ENCODE measurements at regions not wholly inside any gene's neighbourhood (a gene's known extent, or its start where the extent isn't known, plus 50 kb on each side); places are given as distances from the start of the nearest gene placed in this dataset.

- TF ChIP-seq, protein P1, sequence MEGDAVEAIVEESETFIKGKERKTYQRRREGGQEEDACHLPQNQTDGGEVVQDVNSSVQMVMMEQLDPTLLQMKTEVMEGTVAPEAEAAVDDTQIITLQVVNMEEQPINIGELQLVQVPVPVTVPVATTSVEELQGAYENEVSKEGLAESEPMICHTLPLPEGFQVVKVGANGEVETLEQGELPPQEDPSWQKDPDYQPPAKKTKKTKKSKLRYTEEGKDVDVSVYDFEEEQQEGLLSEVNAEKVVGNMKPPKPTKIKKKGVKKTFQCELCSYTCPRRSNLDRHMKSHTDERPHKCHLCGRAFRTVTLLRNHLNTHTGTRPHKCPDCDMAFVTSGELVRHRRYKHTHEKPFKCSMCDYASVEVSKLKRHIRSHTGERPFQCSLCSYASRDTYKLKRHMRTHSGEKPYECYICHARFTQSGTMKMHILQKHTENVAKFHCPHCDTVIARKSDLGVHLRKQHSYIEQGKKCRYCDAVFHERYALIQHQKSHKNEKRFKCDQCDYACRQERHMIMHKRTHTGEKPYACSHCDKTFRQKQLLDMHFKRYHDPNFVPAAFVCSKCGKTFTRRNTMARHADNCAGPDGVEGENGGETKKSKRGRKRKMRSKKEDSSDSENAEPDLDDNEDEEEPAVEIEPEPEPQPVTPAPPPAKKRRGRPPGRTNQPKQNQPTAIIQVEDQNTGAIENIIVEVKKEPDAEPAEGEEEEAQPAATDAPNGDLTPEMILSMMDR (IDR thresholded peaks at IDR 0.05): no peak
- TF ChIP-seq POLR2A (IDR thresholded peaks at IDR 0.05): no peak
- TF ChIP-seq POLR2AphosphoS5 (IDR thresholded peaks at IDR 0.05): no peak
- no peak for TF ChIP-seq EP300 (IDR thresholded peaks at IDR 0.05; ENCODE audit: low read depth)
Observed at GRCh38 chr5:121273833-121274433, 577.7 kb upstream of the FTMT start.

Data from transverse colon (tissue), 4 donors.